GM23338 (cell line): ENCODE measurements at regions not wholly inside any gene's neighbourhood (a gene's known extent, or its start where the extent isn't known, plus 50 kb on each side); places are given as distances from the start of the nearest gene placed in this dataset.
"Not testable (repeated sequence)": the region's sequence is repeated elsewhere in the genome, so short reads cannot be mapped to it uniquely, and the experiment has no call there.

ENCODE experiments used
- CREB1 ChIP-seq: fragments of 250-450 bp; sonication (Bioruptor Pico); IDR thresholded peaks from 2 replicates; pipeline ENCODE4 v1.5.0; 2020; ENCODE audit warnings: low read depth, mild to moderate bottlenecking, moderate library complexity
- EZH2 ChIP-seq: fragments of 200-600 bp; sonication (generic); IDR thresholded peaks from one replicate; pipeline ENCODE4 v1.8.0; 2017; ENCODE audit warnings: antibody characterized with exemption, mild to moderate bottlenecking, low read depth; ENCODE audit not compliant: unreplicated experiment
- EZH2phosphoT487 ChIP-seq: fragments of 200-600 bp; sonication (generic); IDR thresholded peaks from one replicate; pipeline ENCODE4 v1.8.1; 2018; ENCODE audit warnings: antibody characterized with exemption; ENCODE audit not compliant: unreplicated experiment
- JUNB ChIP-seq: IDR thresholded peaks from one replicate; pipeline ENCODE4 v1.6.1; 2016; ENCODE audit warnings: antibody characterized with exemption; ENCODE audit not compliant: unreplicated experiment
- NANOG ChIP-seq: IDR thresholded peaks from 2 replicates; pipeline ENCODE4 v1.6.1; 2016; ENCODE audit warnings: antibody characterized with exemption, borderline replicate concordance
- POLR2AphosphoS5 ChIP-seq: IDR thresholded peaks from 2 replicates; pipeline ENCODE4 v1.6.1; 2016; ENCODE audit warnings: antibody characterized with exemption, low read depth
- STAT1 ChIP-seq: IDR thresholded peaks from one replicate; pipeline ENCODE4 v1.6.1; 2016; ENCODE audit warnings: antibody characterized with exemption; ENCODE audit not compliant: unreplicated experiment
- ZNF114 ChIP-seq: fragments of 250-450 bp; sonication (Bioruptor Pico); IDR thresholded peaks from 2 replicates; pipeline ENCODE4 v1.5.0; 2020; ENCODE audit warnings: mild to moderate bottlenecking, moderate library complexity
- ZNF331 ChIP-seq: fragments of 250-450 bp; sonication (Bioruptor Pico); IDR thresholded peaks from 2 replicates; pipeline ENCODE4 v1.5.0; 2020; ENCODE audit warnings: low read depth, mild to moderate bottlenecking, moderate library complexity
- TF ChIP-seq, protein P1 (sequence below), 2 experiments: fragments of 200-600 bp in 1 of 2; sonication (generic) in 1 of 2; conservative IDR thresholded peaks; 2 replicates each; pipeline versions ENCODE4 v1.5.1 to v1.6.1; 2016 to 2017; ENCODE audit warnings: antibody characterized with exemption in 2 of 2, low read depth in 2 of 2, mild to moderate bottlenecking in 2 of 2, moderate library complexity in 1 of 2
- TF ChIP-seq, protein P2 (sequence below): IDR thresholded peaks from one replicate; pipeline ENCODE4 v1.6.1; 2018; ENCODE audit warnings: antibody characterized with exemption; ENCODE audit not compliant: unreplicated experiment

DNA sequence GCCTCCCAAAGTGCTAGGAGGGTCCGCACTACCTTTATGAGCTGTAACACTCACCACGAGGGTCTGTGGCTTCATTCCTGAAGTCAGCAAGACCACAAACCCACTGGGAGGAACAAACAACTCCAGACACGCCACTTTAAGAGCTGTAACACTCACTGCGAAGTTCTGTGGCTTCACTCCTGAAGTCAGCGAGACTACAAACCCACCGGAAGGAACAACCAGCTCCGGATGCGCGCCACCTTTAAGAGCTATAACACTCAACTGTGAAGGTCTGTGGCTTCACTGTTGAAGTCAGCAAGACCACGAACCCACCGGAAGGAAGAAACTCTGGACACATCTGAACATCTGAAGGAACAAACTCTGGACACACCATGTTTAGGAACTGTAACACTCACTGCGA, 152.1 kb upstream of the IL15 start:
- TF ChIP-seq, protein P1, sequence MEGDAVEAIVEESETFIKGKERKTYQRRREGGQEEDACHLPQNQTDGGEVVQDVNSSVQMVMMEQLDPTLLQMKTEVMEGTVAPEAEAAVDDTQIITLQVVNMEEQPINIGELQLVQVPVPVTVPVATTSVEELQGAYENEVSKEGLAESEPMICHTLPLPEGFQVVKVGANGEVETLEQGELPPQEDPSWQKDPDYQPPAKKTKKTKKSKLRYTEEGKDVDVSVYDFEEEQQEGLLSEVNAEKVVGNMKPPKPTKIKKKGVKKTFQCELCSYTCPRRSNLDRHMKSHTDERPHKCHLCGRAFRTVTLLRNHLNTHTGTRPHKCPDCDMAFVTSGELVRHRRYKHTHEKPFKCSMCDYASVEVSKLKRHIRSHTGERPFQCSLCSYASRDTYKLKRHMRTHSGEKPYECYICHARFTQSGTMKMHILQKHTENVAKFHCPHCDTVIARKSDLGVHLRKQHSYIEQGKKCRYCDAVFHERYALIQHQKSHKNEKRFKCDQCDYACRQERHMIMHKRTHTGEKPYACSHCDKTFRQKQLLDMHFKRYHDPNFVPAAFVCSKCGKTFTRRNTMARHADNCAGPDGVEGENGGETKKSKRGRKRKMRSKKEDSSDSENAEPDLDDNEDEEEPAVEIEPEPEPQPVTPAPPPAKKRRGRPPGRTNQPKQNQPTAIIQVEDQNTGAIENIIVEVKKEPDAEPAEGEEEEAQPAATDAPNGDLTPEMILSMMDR (conservative IDR thresholded peaks at IDR 0.05; ENCODE audit: low read depth in 2 of 2) = not testable (repeated sequence)
- TF ChIP-seq POLR2AphosphoS5; EZH2; NANOG; EZH2phosphoT487; JUNB; ZNF331 (CRISPR knock-in tag); CREB1 (CRISPR knock-in tag); STAT1; ZNF114: not testable (repeated sequence)
- TF ChIP-seq, protein P2, sequence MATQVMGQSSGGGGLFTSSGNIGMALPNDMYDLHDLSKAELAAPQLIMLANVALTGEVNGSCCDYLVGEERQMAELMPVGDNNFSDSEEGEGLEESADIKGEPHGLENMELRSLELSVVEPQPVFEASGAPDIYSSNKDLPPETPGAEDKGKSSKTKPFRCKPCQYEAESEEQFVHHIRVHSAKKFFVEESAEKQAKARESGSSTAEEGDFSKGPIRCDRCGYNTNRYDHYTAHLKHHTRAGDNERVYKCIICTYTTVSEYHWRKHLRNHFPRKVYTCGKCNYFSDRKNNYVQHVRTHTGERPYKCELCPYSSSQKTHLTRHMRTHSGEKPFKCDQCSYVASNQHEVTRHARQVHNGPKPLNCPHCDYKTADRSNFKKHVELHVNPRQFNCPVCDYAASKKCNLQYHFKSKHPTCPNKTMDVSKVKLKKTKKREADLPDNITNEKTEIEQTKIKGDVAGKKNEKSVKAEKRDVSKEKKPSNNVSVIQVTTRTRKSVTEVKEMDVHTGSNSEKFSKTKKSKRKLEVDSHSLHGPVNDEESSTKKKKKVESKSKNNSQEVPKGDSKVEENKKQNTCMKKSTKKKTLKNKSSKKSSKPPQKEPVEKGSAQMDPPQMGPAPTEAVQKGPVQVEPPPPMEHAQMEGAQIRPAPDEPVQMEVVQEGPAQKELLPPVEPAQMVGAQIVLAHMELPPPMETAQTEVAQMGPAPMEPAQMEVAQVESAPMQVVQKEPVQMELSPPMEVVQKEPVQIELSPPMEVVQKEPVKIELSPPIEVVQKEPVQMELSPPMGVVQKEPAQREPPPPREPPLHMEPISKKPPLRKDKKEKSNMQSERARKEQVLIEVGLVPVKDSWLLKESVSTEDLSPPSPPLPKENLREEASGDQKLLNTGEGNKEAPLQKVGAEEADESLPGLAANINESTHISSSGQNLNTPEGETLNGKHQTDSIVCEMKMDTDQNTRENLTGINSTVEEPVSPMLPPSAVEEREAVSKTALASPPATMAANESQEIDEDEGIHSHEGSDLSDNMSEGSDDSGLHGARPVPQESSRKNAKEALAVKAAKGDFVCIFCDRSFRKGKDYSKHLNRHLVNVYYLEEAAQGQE = not testable (repeated sequence)
